Chondrocyte (in vitro differentiated cells): ENCODE measurements at regions not wholly inside any gene's neighbourhood (a gene's known extent, or its start where the extent isn't known, plus 50 kb on each side); places are given as distances from the start of the nearest gene placed in this dataset.

Experiments used
- DNase-seq: peaks from one replicate; pipeline ENCODE4 v3.0.0; 2021; ENCODE audit warnings: mixed read lengths, low spot score
- H3K27ac Mint-ChIP-seq: one replicate; pipeline ENCODE4 v1.8.0; 2021; ENCODE audit warnings: mild to moderate bottlenecking, moderate library complexity, mixed read lengths; ENCODE audit not compliant: unreplicated experiment
- H3K27me3 Mint-ChIP-seq: 2 replicates; pipeline ENCODE4 v1.8.0; 2021; ENCODE audit warnings: low read depth, mixed read lengths
- H3K36me3 Mint-ChIP-seq: 2 replicates; pipeline ENCODE4 v1.8.0; 2021; ENCODE audit warnings: low read depth, mixed read lengths
- H3K4me1 Mint-ChIP-seq: 2 replicates; pipeline ENCODE4 v1.8.0; 2021; ENCODE audit warnings: low read depth, mild to moderate bottlenecking, mixed read lengths
- H3K4me3 Mint-ChIP-seq: one replicate; pipeline ENCODE4 v1.8.0; 2021; ENCODE audit warnings: mild to moderate bottlenecking, moderate library complexity, mixed read lengths; ENCODE audit not compliant: unreplicated experiment
- H3K9me3 Mint-ChIP-seq: 2 replicates; pipeline ENCODE4 v1.8.0; 2021; ENCODE audit warnings: low read depth, mixed read lengths
- CTCF ChIP-seq: fragments of 200-600 bp; sonication (generic); IDR thresholded peaks from 2 replicates; pipeline ENCODE4 v1.5.0; 2021; ENCODE audit warnings: antibody characterized with exemption, mild to moderate bottlenecking, moderate library complexity

DNA sequence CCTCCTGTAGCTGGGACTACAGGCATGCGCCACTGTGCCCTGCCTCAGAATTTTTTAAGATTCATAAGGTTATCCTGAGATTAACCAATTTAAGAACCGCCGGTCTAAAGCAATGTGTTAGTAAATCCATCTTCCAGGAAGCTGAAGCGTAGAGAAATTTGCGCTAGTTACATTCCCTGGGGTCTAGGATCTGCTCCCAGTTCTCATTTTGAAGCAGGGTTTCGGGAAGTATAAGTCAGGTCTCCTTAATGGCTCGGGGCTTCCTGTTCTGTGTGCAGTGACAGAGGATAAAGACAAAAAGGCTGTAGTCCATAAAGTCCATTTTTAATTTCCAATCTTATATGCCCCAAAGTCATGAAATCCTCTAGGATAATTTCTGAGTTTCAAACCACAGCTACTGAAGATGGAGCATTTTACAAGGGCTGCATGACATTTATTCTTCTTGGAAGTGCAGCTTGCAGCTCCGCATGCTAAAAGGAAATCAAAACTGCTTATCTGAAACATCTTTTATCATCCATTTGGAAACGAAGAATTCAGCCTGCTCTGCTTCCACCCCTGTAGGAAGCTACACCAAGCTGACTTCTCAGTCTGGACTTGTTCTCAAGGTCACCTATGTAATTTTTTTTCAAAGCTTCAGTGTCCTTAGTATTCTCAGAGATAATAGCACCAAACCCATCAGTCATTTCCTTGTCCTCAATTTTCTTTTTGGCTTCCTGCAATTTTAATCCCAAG is 326.1 kb downstream of the PRL start:
- no peak for DNase-seq
- H3K27me3 Mint-ChIP-seq: no peaks in the 10 kb centered on the region
- H3K4me1 Mint-ChIP-seq: peaks cover 9% of the 10 kb centered on the region
- H3K9me3 Mint-ChIP-seq: peaks cover 8% of the 10 kb centered on the region
- H3K27ac Mint-ChIP-seq: no peak overlapping the region
- H3K4me3 Mint-ChIP-seq: no peak overlapping the region
- no peaks in the 10 kb centered on the region for H3K36me3 Mint-ChIP-seq
- no peak for TF ChIP-seq CTCF

GRCh38 chr6:21971541-21971940 is 325.3 kb downstream of the PRL start:
- Mint-ChIP-seq H3K9me3 (peaks cover 8% of the 10 kb centered on the region), H3K36me3 (no peaks in the 10 kb centered on the region), H3K4me3 (no peak overlapping the region), H3K4me1 (peaks cover 9% of the 10 kb centered on the region), H3K27me3 (no peaks in the 10 kb centered on the region), H3K27ac (no peak overlapping the region)
- no peak for DNase-seq
- TF ChIP-seq CTCF: no peak

GRCh38 chr6:21972516-21972915 is 324.3 kb downstream of the PRL start:
- no peak overlapping the region for H3K4me3 Mint-ChIP-seq
- no peak for DNase-seq
- peaks cover 9% of the 10 kb centered on the region for H3K4me1 Mint-ChIP-seq
- H3K36me3 Mint-ChIP-seq: no peaks in the 10 kb centered on the region
- H3K27me3 Mint-ChIP-seq: no peaks in the 10 kb centered on the region
- no peak for TF ChIP-seq CTCF
- H3K27ac Mint-ChIP-seq: no peak overlapping the region
- peaks cover 8% of the 10 kb centered on the region for H3K9me3 Mint-ChIP-seq

DNA sequence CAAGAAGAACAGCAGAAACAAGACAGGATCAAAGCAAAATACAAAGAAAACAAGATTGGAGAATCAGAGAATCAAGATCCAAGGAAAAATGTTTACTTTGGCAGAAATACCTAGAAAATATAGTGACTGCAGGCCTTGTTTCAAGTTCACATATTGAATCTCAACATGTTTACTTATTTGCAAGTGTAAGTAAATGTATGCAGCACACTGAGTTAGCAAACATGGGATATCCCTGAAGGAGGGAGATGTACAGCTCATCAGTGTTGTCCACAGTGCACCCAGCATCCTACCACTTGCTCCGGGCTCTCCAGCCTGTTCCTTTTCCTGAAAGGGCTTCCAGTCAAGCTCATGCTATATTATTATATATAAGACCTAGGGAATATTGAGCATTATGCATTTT is 319.5 kb downstream of the PRL start:
- no peak overlapping the region for H3K27ac Mint-ChIP-seq
- no peak for TF ChIP-seq CTCF
- no peaks in the 10 kb centered on the region for H3K4me1 Mint-ChIP-seq
- no peak for DNase-seq
- H3K4me3 Mint-ChIP-seq: no peak overlapping the region
- no peaks in the 10 kb centered on the region for H3K27me3 Mint-ChIP-seq
- H3K36me3 Mint-ChIP-seq: peaks cover 10% of the 10 kb centered on the region
- peaks cover 13% of the 10 kb centered on the region for H3K9me3 Mint-ChIP-seq

DNA sequence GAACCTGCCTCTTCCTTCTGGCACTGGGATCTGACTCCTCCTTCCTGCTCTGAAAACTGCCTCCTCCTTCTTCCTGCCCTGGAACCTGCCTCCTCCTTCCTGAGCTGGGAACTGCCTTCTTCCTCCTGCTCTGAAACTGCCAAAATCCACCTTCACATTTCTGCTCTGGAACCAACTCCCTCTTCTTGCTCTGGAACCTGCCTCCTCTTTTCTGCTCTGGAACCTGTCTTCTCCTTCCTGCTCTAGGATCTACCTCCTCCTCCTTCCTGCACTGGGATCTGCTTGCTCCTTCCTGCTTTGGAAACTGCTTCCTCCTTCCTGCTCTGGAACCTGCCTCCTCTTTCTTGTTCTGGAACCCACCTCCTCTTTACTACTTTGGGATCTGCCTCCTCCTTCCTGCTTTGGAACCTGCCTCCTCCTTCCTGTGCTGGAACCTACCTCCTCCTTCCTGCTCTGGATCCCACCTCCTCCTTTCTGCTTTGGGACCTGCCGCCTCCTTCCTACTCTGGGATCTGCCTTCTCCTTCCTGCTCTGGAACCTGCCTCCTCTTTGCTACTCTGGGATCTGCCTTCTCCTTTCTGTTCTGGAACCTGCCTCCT is 315.5 kb downstream of the PRL start:
- Mint-ChIP-seq H3K36me3 (peaks cover 10% of the 10 kb centered on the region), H3K4me1 (peaks cover 8% of the 10 kb centered on the region), H3K27me3 (no peaks in the 10 kb centered on the region), H3K9me3 (peaks cover 6% of the 10 kb centered on the region), H3K27ac (no peak overlapping the region), H3K4me3 (no peak overlapping the region)
- no peak for DNase-seq
- no peak for TF ChIP-seq CTCF
